Mesothelial cell of epicardium (in vitro differentiated cells): ENCODE measurements at regions not wholly inside any gene's neighbourhood (a gene's known extent, or its start where the extent isn't known, plus 50 kb on each side); places are given as distances from the start of the nearest gene placed in this dataset.
"Not testable (repeated sequence)": the region's sequence is repeated elsewhere in the genome, so short reads cannot be mapped to it uniquely, and the experiment has no call there.

ENCODE experiments used
- DNase-seq, 2 experiments: peaks; one replicate each; pipeline ENCODE4 v3.0.0; 2021; ENCODE audit warnings: low spot score in 2 of 2; ENCODE audit not compliant: unreplicated experiment in 2 of 2
- H3K27ac Mint-ChIP-seq: 2 replicates; pipeline ENCODE4 v1.8.0; 2021; ENCODE audit warnings: mixed read lengths
- H3K27me3 Mint-ChIP-seq: 2 replicates; pipeline ENCODE4 v1.8.0; 2021; ENCODE audit warnings: low read depth, mixed read lengths
- H3K36me3 Mint-ChIP-seq: 2 replicates; pipeline ENCODE4 v1.8.0; 2021; ENCODE audit warnings: mixed read lengths
- H3K4me1 Mint-ChIP-seq: 2 replicates; pipeline ENCODE4 v1.8.0; 2021; ENCODE audit warnings: mixed read lengths
- H3K4me3 Mint-ChIP-seq: 2 replicates; pipeline ENCODE4 v1.8.0; 2021; ENCODE audit warnings: mild to moderate bottlenecking, moderate library complexity, mixed read lengths
- H3K9me3 Mint-ChIP-seq: 2 replicates; pipeline ENCODE4 v1.8.0; 2021; ENCODE audit warnings: mixed read lengths
- CTCF ChIP-seq: fragments of 200-600 bp; sonication (generic); IDR thresholded peaks from one replicate; pipeline ENCODE4 v1.5.0; 2021; ENCODE audit warnings: antibody characterized with exemption; ENCODE audit not compliant: unreplicated experiment

DNA sequence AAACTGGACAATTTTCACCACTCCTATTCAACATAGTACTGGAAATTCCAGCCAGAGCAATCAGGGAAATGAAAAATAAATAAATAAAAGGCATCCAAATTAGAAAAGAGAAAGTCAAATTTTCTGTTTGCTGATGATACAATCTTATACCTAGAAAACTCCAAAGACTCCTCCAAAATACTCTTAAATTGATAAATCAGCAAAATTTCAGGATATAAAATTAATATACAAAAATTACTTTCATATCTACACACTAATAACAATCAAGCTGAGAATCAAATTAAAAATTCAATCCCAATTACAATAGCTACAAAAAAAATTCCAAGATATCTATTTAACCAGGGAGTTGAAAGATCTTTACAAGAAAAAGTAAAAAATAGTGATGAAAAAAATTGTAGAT lies 651.9 kb downstream of the DTWD2 start:
- H3K27ac Mint-ChIP-seq, result no peak overlapping the region

GRCh38 chr5:118327389-118327788 lies 661.0 kb downstream of the DTWD2 start:
- Mint-ChIP-seq H3K9me3 (peaks cover 11% of the 10 kb centered on the region), H3K36me3 (peaks cover 4% of the 10 kb centered on the region), H3K27ac (no peak overlapping the region), H3K4me1 (peaks cover 12% of the 10 kb centered on the region), H3K27me3 (no peaks in the 10 kb centered on the region), H3K4me3 (no peak overlapping the region)
- DNase-seq, result no peak
- TF ChIP-seq CTCF, result no peak

More for the DNA sequence above, 651.9 kb downstream of the DTWD2 start:
- H3K9me3 Mint-ChIP-seq, result peaks cover 4% of the 10 kb centered on the region
- H3K36me3 Mint-ChIP-seq, result no peaks in the 10 kb centered on the region
- H3K27me3 Mint-ChIP-seq, result peaks cover 7% of the 10 kb centered on the region
- TF ChIP-seq CTCF, result no peak
- no peak overlapping the region for H3K4me3 Mint-ChIP-seq
- no peak for DNase-seq
- H3K4me1 Mint-ChIP-seq, result peaks cover under 1% of the 10 kb centered on the region

DNA sequence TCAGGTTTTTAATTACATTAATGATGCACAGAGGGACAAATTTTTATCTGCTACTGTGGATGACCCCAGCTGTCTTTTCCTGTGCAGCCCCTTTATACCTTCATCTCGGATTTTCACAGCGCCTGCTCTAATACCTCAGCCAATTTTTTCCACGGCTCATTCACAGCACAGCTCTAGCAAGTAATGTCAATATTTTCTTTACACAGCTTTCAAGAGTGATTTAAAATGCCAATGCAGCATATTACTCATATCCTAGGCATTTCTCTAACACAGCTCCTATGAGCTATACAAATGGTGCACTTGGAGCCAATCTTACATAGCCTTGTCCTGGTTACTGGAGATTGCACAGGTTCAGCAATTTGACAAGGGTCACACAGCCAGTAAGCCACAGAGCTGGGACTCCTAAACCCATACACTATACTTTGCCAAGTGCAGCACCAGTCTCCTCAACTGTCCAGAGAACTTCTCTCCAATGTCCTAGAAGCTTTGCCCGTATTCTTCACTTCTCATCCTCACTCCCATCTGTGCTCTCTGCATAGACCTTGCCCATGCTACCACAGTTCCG lies 661.8 kb downstream of the DTWD2 start:
- H3K4me3 Mint-ChIP-seq, result no peak overlapping the region
- H3K36me3 Mint-ChIP-seq, result peaks cover 11% of the 10 kb centered on the region
- H3K9me3 Mint-ChIP-seq, result peaks cover 19% of the 10 kb centered on the region
- H3K4me1 Mint-ChIP-seq, result peaks cover 12% of the 10 kb centered on the region
- no peak overlapping the region for H3K27ac Mint-ChIP-seq
- no peak for DNase-seq
- no peaks in the 10 kb centered on the region for H3K27me3 Mint-ChIP-seq
- TF ChIP-seq CTCF, result no peak

DNA sequence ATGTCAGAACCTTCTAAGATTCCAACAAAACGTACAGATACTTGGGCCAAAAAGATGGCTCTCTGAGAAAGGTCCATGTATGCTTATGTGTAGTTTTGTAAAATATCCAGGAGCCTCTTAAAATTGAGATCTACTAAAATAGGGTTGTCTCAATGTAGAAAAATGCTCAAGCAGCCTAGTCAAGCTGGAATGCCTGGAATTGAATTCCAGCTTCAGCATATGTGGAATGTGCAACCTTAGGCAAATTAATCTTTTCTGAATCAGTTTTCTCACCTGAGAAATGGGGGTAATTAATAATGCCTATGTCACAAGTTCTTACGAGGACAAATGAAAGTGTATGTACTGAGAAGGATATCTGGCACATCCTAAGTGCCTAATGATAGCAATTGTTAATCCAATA lies 662.4 kb downstream of the DTWD2 start:
- Mint-ChIP-seq H3K27ac (no peak overlapping the region), H3K9me3 (peaks cover 21% of the 10 kb centered on the region), H3K4me3 (no peak overlapping the region), H3K4me1 (peaks cover 12% of the 10 kb centered on the region), H3K36me3 (peaks cover 11% of the 10 kb centered on the region), H3K27me3 (no peaks in the 10 kb centered on the region)
- DNase-seq, result no peak
- no peak for TF ChIP-seq CTCF

- not testable (repeated sequence) for H3K4me3 Mint-ChIP-seq, H3K27me3 Mint-ChIP-seq, H3K27ac Mint-ChIP-seq, DNase-seq
- H3K4me1 Mint-ChIP-seq, result peaks cover 12% of the 10 kb centered on the region
- H3K9me3 Mint-ChIP-seq, result peaks cover 31% of the 10 kb centered on the region
- peaks cover 11% of the 10 kb centered on the region for H3K36me3 Mint-ChIP-seq
Measured at GRCh38 chr5:118323723-118324122, 664.6 kb downstream of the DTWD2 start.

DNA sequence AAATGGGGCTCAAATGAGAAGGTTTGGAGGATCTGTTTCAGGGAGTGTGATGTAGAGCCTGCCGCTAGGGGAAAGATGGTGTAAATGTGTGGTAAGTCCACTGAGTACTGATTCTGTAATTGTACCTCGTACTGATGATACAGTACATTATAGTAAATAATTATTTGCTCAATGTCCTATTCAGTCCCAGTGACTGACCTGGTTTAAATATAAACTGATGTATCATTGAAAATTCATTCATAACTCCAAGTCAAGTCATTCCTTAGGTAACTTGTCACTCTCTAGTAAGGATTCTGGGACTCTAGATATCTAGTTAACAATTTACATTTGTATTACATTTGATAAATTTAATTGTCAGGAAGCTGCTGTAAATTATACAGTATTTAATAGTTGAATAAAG lies 667.3 kb downstream of the DTWD2 start:
- peaks cover 11% of the 10 kb centered on the region for H3K36me3 Mint-ChIP-seq
- H3K27ac Mint-ChIP-seq, result no peak overlapping the region
- DNase-seq, result no peak
- peaks cover 8% of the 10 kb centered on the region for H3K4me1 Mint-ChIP-seq
- peaks cover 38% of the 10 kb centered on the region for H3K9me3 Mint-ChIP-seq
- no peak for TF ChIP-seq CTCF
- H3K27me3 Mint-ChIP-seq, result no peaks in the 10 kb centered on the region
- H3K4me3 Mint-ChIP-seq, result no peak overlapping the region
